ENCODE measurements at regions not wholly inside any gene's neighbourhood (a gene's known extent, or its start where the extent isn't known, plus 50 kb on each side); places are given as distances from the start of the nearest gene placed in this dataset.

DNA sequence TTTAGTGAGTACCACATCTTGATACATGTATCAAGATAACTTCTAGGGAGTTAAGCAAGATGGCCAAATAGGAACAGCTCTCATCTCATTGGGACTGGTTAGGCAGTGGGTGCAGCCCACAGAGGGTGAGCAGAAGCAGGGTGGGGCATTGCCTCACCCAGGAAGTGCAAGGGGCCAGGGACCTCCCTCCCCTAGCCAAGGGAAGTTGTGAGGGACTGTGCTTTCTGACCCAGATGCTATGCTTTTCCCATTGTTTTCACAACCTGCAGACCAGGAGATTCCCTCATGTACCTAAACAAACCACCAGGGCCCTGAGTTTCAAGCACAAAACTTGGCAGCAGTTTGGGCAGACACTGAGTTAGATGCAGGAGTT, 665.0 kb upstream of the CBLB start:
- H3K4me1 ChIP-seq (ENCODE audit: control insufficient read depth in 2 of 2, insufficient read depth in 1 of 2, low read depth in 1 of 2, low read length in 2 of 2), result no peaks in the 10 kb centered on the region
- H3K4me3 ChIP-seq (ENCODE audit: low read length in 2 of 2), result no peak overlapping the region
- H2BK15ac ChIP-seq (ENCODE audit: low read length), result no peak overlapping the region
- no peak overlapping the region for H3K18ac ChIP-seq (ENCODE audit: low read length)
- H3K4me2 ChIP-seq (ENCODE audit: insufficient read depth, low read length, poor library complexity, severe bottlenecking), result no peak overlapping the region
- H4K8ac ChIP-seq (ENCODE audit: low read depth, low read length), result no peak overlapping the region
- H3K9me3 ChIP-seq (replicated peaks in 1 of 2; ENCODE audit: control insufficient read depth in 2 of 2, insufficient read depth in 1 of 2, low read depth in 1 of 2, low read length in 2 of 2), result peaks cover 0 to 8% of the 10 kb centered on the region in 2 donors
- DNase-seq (ENCODE audit: low spot score), result no peak
- no peak overlapping the region for H3K23ac ChIP-seq (ENCODE audit: low read depth, low read length, poor library complexity)
- no peaks in the 10 kb centered on the region for H3K79me1 ChIP-seq (ENCODE audit: low read depth, low read length)
- H2AK5ac ChIP-seq (ENCODE audit: low read depth, low read length), result no peak overlapping the region
- no peak overlapping the region for H3K4ac ChIP-seq (ENCODE audit: low read length)
- H2BK12ac ChIP-seq (ENCODE audit: low read length), result no peak overlapping the region
- no peak overlapping the region for H3K27ac ChIP-seq (replicated peaks; ENCODE audit: low read length)
- H4K91ac ChIP-seq (ENCODE audit: low read depth, low read length, poor library complexity), result no peak overlapping the region
- H3K14ac ChIP-seq (ENCODE audit: low read length), result no peak overlapping the region
- no peaks in the 10 kb centered on the region for H3K36me3 ChIP-seq (replicated peaks in 1 of 2; ENCODE audit: control insufficient read depth in 2 of 2, insufficient read depth in 2 of 2, low read length in 2 of 2)
- no peak overlapping the region for H2AFZ ChIP-seq (ENCODE audit: low read length)
- H3K9ac ChIP-seq (ENCODE audit: low read depth, low read length, poor library complexity), result no peak overlapping the region
- H2BK5ac ChIP-seq (ENCODE audit: low read length), result no peak overlapping the region
- H2BK120ac ChIP-seq (ENCODE audit: low read depth, low read length), result no peak overlapping the region
- H3K27me3 ChIP-seq (ENCODE audit: control insufficient read depth in 3 of 3, insufficient read depth in 3 of 3, low read depth in 1 of 3, low read length in 3 of 3), result no peaks in the 10 kb centered on the region

DNA sequence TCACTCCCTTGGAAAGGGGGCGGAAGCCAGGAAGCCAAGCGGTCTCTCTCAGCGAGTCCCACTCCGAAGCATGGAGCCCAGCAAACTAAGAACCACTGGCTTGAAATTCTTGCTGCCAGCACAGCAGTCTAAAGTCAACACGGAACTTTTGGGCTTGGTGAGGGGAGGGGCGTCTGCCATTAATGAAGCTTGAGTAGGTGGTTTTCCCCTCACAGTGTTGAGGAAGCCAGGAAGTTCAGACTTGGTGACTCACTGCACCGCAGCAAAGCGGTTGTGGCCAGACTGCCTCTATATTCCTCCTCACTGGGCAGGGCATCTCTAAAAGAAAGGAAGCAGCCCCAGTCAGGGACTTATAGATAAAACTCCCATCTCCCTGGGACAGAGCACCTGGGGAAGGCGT, 665.4 kb upstream of the CBLB start:
- no peaks in the 10 kb centered on the region for H3K79me1 ChIP-seq (ENCODE audit: low read depth, low read length)
- no peaks in the 10 kb centered on the region for H3K27me3 ChIP-seq (ENCODE audit: control insufficient read depth in 3 of 3, insufficient read depth in 3 of 3, low read depth in 1 of 3, low read length in 3 of 3)
- H3K4me3 ChIP-seq (ENCODE audit: low read length in 2 of 2), result no peak overlapping the region
- no peaks in the 10 kb centered on the region for H3K4me1 ChIP-seq (ENCODE audit: control insufficient read depth in 2 of 2, insufficient read depth in 1 of 2, low read depth in 1 of 2, low read length in 2 of 2)
- no peak overlapping the region for H3K9ac ChIP-seq (ENCODE audit: low read depth, low read length, poor library complexity)
- H2BK120ac ChIP-seq (ENCODE audit: low read depth, low read length), result no peak overlapping the region
- H4K8ac ChIP-seq (ENCODE audit: low read depth, low read length), result no peak overlapping the region
- no peak overlapping the region for H2BK12ac ChIP-seq (ENCODE audit: low read length)
- no peak for DNase-seq (ENCODE audit: low spot score)
- H3K9me3 ChIP-seq (replicated peaks in 1 of 2; ENCODE audit: control insufficient read depth in 2 of 2, insufficient read depth in 1 of 2, low read depth in 1 of 2, low read length in 2 of 2), result peaks cover 0 to 8% of the 10 kb centered on the region in 2 donors
- no peak overlapping the region for H3K14ac ChIP-seq (ENCODE audit: low read length)
- no CpG with 5 or more reads among the region's 9 CpGs for WGBS, 2 donors (ENCODE audit: extremely low coverage in 2 of 2, insufficient read length in 2 of 2, insufficient replicate concordance in 1 of 2)
- no peaks in the 10 kb centered on the region for H3K36me3 ChIP-seq (replicated peaks in 1 of 2; ENCODE audit: control insufficient read depth in 2 of 2, insufficient read depth in 2 of 2, low read length in 2 of 2)
- no peak overlapping the region for H3K4me2 ChIP-seq (ENCODE audit: insufficient read depth, low read length, poor library complexity, severe bottlenecking)
- H2BK15ac ChIP-seq (ENCODE audit: low read length), result no peak overlapping the region
- no peak overlapping the region for H4K91ac ChIP-seq (ENCODE audit: low read depth, low read length, poor library complexity)
- H3K23ac ChIP-seq (ENCODE audit: low read depth, low read length, poor library complexity), result no peak overlapping the region
- no peak overlapping the region for H3K18ac ChIP-seq (ENCODE audit: low read length)
- H2AK5ac ChIP-seq (ENCODE audit: low read depth, low read length), result no peak overlapping the region
- H3K27ac ChIP-seq (replicated peaks; ENCODE audit: low read length), result no peak overlapping the region
- no peak overlapping the region for H3K4ac ChIP-seq (ENCODE audit: low read length)
- H2AFZ ChIP-seq (ENCODE audit: low read length), result no peak overlapping the region
- H2BK5ac ChIP-seq (ENCODE audit: low read length), result no peak overlapping the region

DNA sequence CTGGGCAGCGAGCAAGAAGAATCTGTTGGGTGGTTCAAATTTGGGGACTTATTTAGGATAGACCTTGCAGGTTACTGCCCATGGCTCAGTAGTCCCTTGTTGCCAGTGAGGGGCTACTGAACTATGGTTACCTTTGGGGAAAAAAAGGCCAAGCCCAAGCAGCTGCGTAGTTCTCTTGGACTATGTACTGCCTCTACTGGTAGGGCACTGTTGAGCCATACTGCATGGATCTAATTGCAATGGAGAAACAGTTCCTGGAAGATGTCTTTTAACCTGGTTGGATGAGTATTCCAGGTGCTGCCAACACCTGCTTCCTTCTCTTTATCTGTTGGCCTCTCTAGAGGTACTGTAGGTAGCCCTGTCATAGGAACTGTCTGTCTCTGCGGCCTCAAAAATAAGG, 671.9 kb upstream of the CBLB start:
- Histone ChIP-seq H2BK5ac (ENCODE audit: low read length) (no peak overlapping the region), H3K79me1 (ENCODE audit: low read depth, low read length) (no peaks in the 10 kb centered on the region), H3K4me3 (ENCODE audit: low read length in 2 of 2) (no peak overlapping the region), H4K8ac (ENCODE audit: low read depth, low read length) (no peak overlapping the region), H3K23ac (ENCODE audit: low read depth, low read length, poor library complexity) (no peak overlapping the region), H4K91ac (ENCODE audit: low read depth, low read length, poor library complexity) (no peak overlapping the region), H2BK15ac (ENCODE audit: low read length) (no peak overlapping the region), H2BK120ac (ENCODE audit: low read depth, low read length) (no peak overlapping the region), H2BK12ac (ENCODE audit: low read length) (no peak overlapping the region), H3K4me1 (ENCODE audit: control insufficient read depth in 2 of 2, insufficient read depth in 1 of 2, low read depth in 1 of 2, low read length in 2 of 2) (peaks cover 10 to 18% of the 10 kb centered on the region in 2 donors), H3K4ac (ENCODE audit: low read length) (no peak overlapping the region), H3K18ac (ENCODE audit: low read length) (no peak overlapping the region), H3K27ac (replicated peaks; ENCODE audit: low read length) (peak overlapping the region; percentile 5), H3K14ac (ENCODE audit: low read length) (no peak overlapping the region), H2AFZ (ENCODE audit: low read length) (no peak overlapping the region), H3K27me3 (ENCODE audit: control insufficient read depth in 3 of 3, insufficient read depth in 3 of 3, low read depth in 1 of 3, low read length in 3 of 3) (no peaks in the 10 kb centered on the region), H2AK5ac (ENCODE audit: low read depth, low read length) (no peak overlapping the region), H3K36me3 (replicated peaks in 1 of 2; ENCODE audit: control insufficient read depth in 2 of 2, insufficient read depth in 2 of 2, low read length in 2 of 2) (no peaks in the 10 kb centered on the region), H3K9ac (ENCODE audit: low read depth, low read length, poor library complexity) (no peak overlapping the region), H3K4me2 (ENCODE audit: insufficient read depth, low read length, poor library complexity, severe bottlenecking) (no peak overlapping the region), H3K9me3 (replicated peaks in 1 of 2; ENCODE audit: control insufficient read depth in 2 of 2, insufficient read depth in 1 of 2, low read depth in 1 of 2, low read length in 2 of 2) (peaks cover 2 to 12% of the 10 kb centered on the region in 2 donors)
- WGBS, 2 donors (ENCODE audit: extremely low coverage in 2 of 2, insufficient read length in 2 of 2, insufficient replicate concordance in 1 of 2), result no CpG with 5 or more reads among the region's 3 CpGs
- DNase-seq (ENCODE audit: low spot score), result no peak

DNA sequence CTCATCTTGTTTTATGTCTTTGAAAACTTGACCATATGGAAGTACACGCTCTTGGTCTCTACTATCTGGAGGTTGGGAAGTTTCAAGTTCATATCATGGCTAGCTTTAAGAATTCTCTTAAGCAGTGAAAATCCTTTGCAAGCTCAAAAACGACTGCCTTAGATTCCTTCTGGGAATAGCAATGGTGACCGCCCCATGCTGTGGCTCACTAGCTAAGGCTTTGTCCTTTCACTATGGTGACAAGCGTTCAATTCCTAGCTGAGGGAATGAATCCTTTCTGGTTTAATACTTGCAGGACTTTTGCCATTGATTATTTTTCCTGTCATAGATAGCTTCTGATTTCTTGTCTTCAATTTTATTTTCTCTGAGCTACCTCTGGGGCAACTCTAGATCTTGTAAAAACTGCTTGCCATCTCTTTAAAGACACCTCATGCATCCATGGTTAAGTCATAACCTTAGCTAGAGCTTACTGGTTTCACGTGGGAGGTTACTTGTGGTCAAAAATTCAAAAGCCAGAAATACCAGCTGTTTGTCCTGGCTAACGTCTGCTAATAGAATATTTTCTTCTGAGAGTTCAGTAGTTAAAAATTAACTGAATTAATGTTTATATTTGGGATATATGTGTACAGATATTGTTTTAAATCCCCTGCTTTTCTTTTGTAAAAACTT, 673.4 kb upstream of the CBLB start:
- Histone ChIP-seq H3K23ac (ENCODE audit: low read depth, low read length, poor library complexity) (no peak overlapping the region), H3K4me2 (ENCODE audit: insufficient read depth, low read length, poor library complexity, severe bottlenecking) (no peak overlapping the region), H3K4me3 (ENCODE audit: low read length in 2 of 2) (no peak overlapping the region), H3K14ac (ENCODE audit: low read length) (no peak overlapping the region), H3K4ac (ENCODE audit: low read length) (no peak overlapping the region), H3K9ac (ENCODE audit: low read depth, low read length, poor library complexity) (no peak overlapping the region), H2BK120ac (ENCODE audit: low read depth, low read length) (no peak overlapping the region), H3K79me1 (ENCODE audit: low read depth, low read length) (no peaks in the 10 kb centered on the region), H4K91ac (ENCODE audit: low read depth, low read length, poor library complexity) (no peak overlapping the region), H2AK5ac (ENCODE audit: low read depth, low read length) (no peak overlapping the region), H2BK5ac (ENCODE audit: low read length) (no peak overlapping the region), H3K4me1 (ENCODE audit: control insufficient read depth in 2 of 2, insufficient read depth in 1 of 2, low read depth in 1 of 2, low read length in 2 of 2) (peaks cover 10 to 18% of the 10 kb centered on the region in 2 donors), H4K8ac (ENCODE audit: low read depth, low read length) (no peak overlapping the region), H2AFZ (ENCODE audit: low read length) (peak overlapping the region; percentile 62), H3K36me3 (replicated peaks in 1 of 2; ENCODE audit: control insufficient read depth in 2 of 2, insufficient read depth in 2 of 2, low read length in 2 of 2) (no peaks in the 10 kb centered on the region), H3K27ac (replicated peaks; ENCODE audit: low read length) (no peak overlapping the region), H2BK15ac (ENCODE audit: low read length) (no peak overlapping the region), H3K9me3 (replicated peaks in 1 of 2; ENCODE audit: control insufficient read depth in 2 of 2, insufficient read depth in 1 of 2, low read depth in 1 of 2, low read length in 2 of 2) (peaks cover 2 to 15% of the 10 kb centered on the region in 2 donors), H2BK12ac (ENCODE audit: low read length) (no peak overlapping the region), H3K27me3 (ENCODE audit: control insufficient read depth in 3 of 3, insufficient read depth in 3 of 3, low read depth in 1 of 3, low read length in 3 of 3) (no peaks in the 10 kb centered on the region), H3K18ac (ENCODE audit: low read length) (no peak overlapping the region)
- peak; percentile 29 for DNase-seq (ENCODE audit: low spot score)
- no CpG with 5 or more reads among the region's 6 CpGs for WGBS, 2 donors (ENCODE audit: extremely low coverage in 2 of 2, insufficient read length in 2 of 2, insufficient replicate concordance in 1 of 2)

All from neuronal stem cell (in vitro differentiated cells).